ENCODE measurements at regions not wholly inside any gene's neighbourhood (a gene's known extent, or its start where the extent isn't known, plus 50 kb on each side); places are given as distances from the start of the nearest gene placed in this dataset.

GRCh38 chr2:8551622-8552074, 130.2 kb upstream of the ID2 start:
- Histone ChIP-seq H3K4me1 (no peaks in the 10 kb centered on the region), H3F3A (ENCODE audit: low read depth) (no peaks in the 10 kb centered on the region), H3K79me2 (ENCODE audit: low read depth) (no peaks in the 10 kb centered on the region), H3K27me3 (no peaks in the 10 kb centered on the region), H3K4me2 (no peak overlapping the region), H3K4me3 (no peak overlapping the region), H3K9ac (no peak overlapping the region), H3K36me3 (no peaks in the 10 kb centered on the region), H3K27ac (no peak overlapping the region), H3K9me3 (ENCODE audit: low read depth) (no peaks in the 10 kb centered on the region), H4K20me1 (ENCODE audit: low read depth) (no peaks in the 10 kb centered on the region), H2AFZ (replicated peaks) (no peak overlapping the region)
- peaks cover 1% of the 10 kb centered on the region for H3K36me3 Mint-ChIP-seq
- no peak overlapping the region for H3K4me3 Mint-ChIP-seq
- no peak for TF ChIP-seq EZH2 (IDR thresholded peaks at IDR 0.05)
- TF ChIP-seq EZH2phosphoT487 (IDR thresholded peaks at IDR 0.05): no peak
- TF ChIP-seq, protein P1, sequence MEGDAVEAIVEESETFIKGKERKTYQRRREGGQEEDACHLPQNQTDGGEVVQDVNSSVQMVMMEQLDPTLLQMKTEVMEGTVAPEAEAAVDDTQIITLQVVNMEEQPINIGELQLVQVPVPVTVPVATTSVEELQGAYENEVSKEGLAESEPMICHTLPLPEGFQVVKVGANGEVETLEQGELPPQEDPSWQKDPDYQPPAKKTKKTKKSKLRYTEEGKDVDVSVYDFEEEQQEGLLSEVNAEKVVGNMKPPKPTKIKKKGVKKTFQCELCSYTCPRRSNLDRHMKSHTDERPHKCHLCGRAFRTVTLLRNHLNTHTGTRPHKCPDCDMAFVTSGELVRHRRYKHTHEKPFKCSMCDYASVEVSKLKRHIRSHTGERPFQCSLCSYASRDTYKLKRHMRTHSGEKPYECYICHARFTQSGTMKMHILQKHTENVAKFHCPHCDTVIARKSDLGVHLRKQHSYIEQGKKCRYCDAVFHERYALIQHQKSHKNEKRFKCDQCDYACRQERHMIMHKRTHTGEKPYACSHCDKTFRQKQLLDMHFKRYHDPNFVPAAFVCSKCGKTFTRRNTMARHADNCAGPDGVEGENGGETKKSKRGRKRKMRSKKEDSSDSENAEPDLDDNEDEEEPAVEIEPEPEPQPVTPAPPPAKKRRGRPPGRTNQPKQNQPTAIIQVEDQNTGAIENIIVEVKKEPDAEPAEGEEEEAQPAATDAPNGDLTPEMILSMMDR (IDR thresholded peaks at IDR 0.05): no peak
- peaks cover 14% of the 10 kb centered on the region for H3K27me3 Mint-ChIP-seq (ENCODE audit: insufficient read depth, low read depth)
- no peak for DNase-seq (ENCODE audit: low spot score)
- peaks cover 7% of the 10 kb centered on the region for H3K9me3 Mint-ChIP-seq
- H3K27ac Mint-ChIP-seq: peak overlapping the region; percentile 80
- peaks cover 28% of the 10 kb centered on the region for H3K4me1 Mint-ChIP-seq

- no peaks in the 10 kb centered on the region for H4K20me1 ChIP-seq (ENCODE audit: low read depth)
- Mint-ChIP-seq H3K4me3 (no peak overlapping the region), H3K9me3 (peaks cover 8% of the 10 kb centered on the region), H3K36me3 (peaks cover 1% of the 10 kb centered on the region), H3K4me1 (peaks cover 22% of the 10 kb centered on the region), H3K27me3 (ENCODE audit: insufficient read depth, low read depth) (peaks cover 14% of the 10 kb centered on the region), H3K27ac (peak overlapping the region; percentile 55)
- TF ChIP-seq, protein P1 (IDR thresholded peaks at IDR 0.05): no peak
- TF ChIP-seq EZH2 (IDR thresholded peaks at IDR 0.05) (no peak), EZH2phosphoT487 (IDR thresholded peaks at IDR 0.05) (no peak)
- H3K9ac ChIP-seq: no peak overlapping the region
- H3K4me2 ChIP-seq: no peak overlapping the region
- H3K27me3 ChIP-seq: no peaks in the 10 kb centered on the region
- no peak overlapping the region for H2AFZ ChIP-seq (replicated peaks)
- H3F3A ChIP-seq (ENCODE audit: low read depth): no peaks in the 10 kb centered on the region
- no peak overlapping the region for H3K4me3 ChIP-seq
- no peak overlapping the region for H3K27ac ChIP-seq
- no peaks in the 10 kb centered on the region for H3K9me3 ChIP-seq (ENCODE audit: low read depth)
- no peaks in the 10 kb centered on the region for H3K4me1 ChIP-seq
- H3K79me2 ChIP-seq (ENCODE audit: low read depth): no peaks in the 10 kb centered on the region
- no peaks in the 10 kb centered on the region for H3K36me3 ChIP-seq
- DNase-seq (ENCODE audit: low spot score): no peak
These were observed 129.5 kb upstream of the ID2 start for GRCh38 chr2:8552293-8552801.

DNA sequence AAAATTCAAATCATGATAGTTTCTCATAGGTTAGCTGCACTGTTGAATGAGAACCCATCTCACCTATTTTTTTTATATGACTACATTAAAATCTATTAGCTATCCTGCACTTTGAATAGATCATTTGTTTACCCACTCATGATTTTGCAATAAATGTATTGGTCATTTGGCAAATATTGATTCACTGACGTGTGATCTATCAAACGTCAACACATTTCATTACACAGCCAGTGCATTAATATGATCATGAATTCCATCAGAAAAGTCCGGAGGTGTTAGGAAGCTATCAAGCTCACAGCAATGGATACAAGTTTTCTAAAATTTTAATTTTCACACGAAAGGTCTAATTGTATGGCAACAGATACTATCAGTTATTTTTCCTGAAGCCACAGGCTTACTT, 128.2 kb upstream of the ID2 start:
- Mint-ChIP-seq H3K27me3 (ENCODE audit: insufficient read depth, low read depth) (peaks cover 8% of the 10 kb centered on the region), H3K4me3 (no peak overlapping the region), H3K4me1 (peaks cover 17% of the 10 kb centered on the region), H3K27ac (no peak overlapping the region), H3K36me3 (peaks cover 2% of the 10 kb centered on the region), H3K9me3 (peaks cover 18% of the 10 kb centered on the region)
- TF ChIP-seq EZH2phosphoT487 (IDR thresholded peaks at IDR 0.05) (no peak), EZH2 (IDR thresholded peaks at IDR 0.05) (no peak)
- TF ChIP-seq, protein P1 (IDR thresholded peaks at IDR 0.05): no peak
- no peak overlapping the region for H3K9ac ChIP-seq
- H2AFZ ChIP-seq (replicated peaks): no peak overlapping the region
- H3K4me3 ChIP-seq: no peak overlapping the region
- no peak for DNase-seq (ENCODE audit: low spot score)
- no peaks in the 10 kb centered on the region for H3K36me3 ChIP-seq
- no peaks in the 10 kb centered on the region for H3K9me3 ChIP-seq (ENCODE audit: low read depth)
- H4K20me1 ChIP-seq (ENCODE audit: low read depth): no peaks in the 10 kb centered on the region
- no peaks in the 10 kb centered on the region for H3K27me3 ChIP-seq
- no peaks in the 10 kb centered on the region for H3K4me1 ChIP-seq
- H3K27ac ChIP-seq: no peak overlapping the region
- no peak overlapping the region for H3K4me2 ChIP-seq
- no peaks in the 10 kb centered on the region for H3K79me2 ChIP-seq (ENCODE audit: low read depth)
- H3F3A ChIP-seq (ENCODE audit: low read depth): no peaks in the 10 kb centered on the region
